HG03565 (cell line): ENCODE measurements at regions not wholly inside any gene's neighbourhood (a gene's known extent, or its start where the extent isn't known, plus 50 kb on each side); places are given as distances from the start of the nearest gene placed in this dataset.

Experiments used
- ATAC-seq: cut with Tn5 transposase; IDR thresholded peaks from one replicate; pipeline ENCODE4 v1.9.1; 2021; ENCODE audit warnings: mild to moderate bottlenecking, moderate library complexity; ENCODE audit not compliant: unreplicated experiment

GRCh38 chr4:24117975-24118374 is 228.1 kb upstream of the PPARGC1A start:
- no peak for ATAC-seq

- ATAC-seq: no peak
These were observed 226.3 kb upstream of the PPARGC1A start for GRCh38 chr4:24116107-24116506.

GRCh38 chr4:24114919-24115500 is 225.2 kb upstream of the PPARGC1A start:
- ATAC-seq: no peak

- no peak for ATAC-seq
These were observed 224.6 kb upstream of the PPARGC1A start for GRCh38 chr4:24114444-24114843.

GRCh38 chr4:24112466-24112865 is 222.6 kb upstream of the PPARGC1A start:
- ATAC-seq: no peak

GRCh38 chr4:24108567-24108966 is 218.7 kb upstream of the PPARGC1A start:
- no peak for ATAC-seq

GRCh38 chr4:24105327-24106038 is 215.6 kb upstream of the PPARGC1A start:
- no peak for ATAC-seq

- no peak for ATAC-seq
These were observed 214.3 kb upstream of the PPARGC1A start for GRCh38 chr4:24104158-24104565.

GRCh38 chr4:24103434-24104157 is 213.7 kb upstream of the PPARGC1A start:
- ATAC-seq: no peak

- ATAC-seq: no peak
These were observed 212.8 kb upstream of the PPARGC1A start for GRCh38 chr4:24102621-24103020.

GRCh38 chr4:24096603-24097002 is 206.8 kb upstream of the PPARGC1A start:
- ATAC-seq: no peak

- ATAC-seq: no peak
These were observed 204.9 kb upstream of the PPARGC1A start for GRCh38 chr4:24094726-24095125.

GRCh38 chr4:24093446-24093845 is 203.6 kb upstream of the PPARGC1A start:
- ATAC-seq: no peak

- ATAC-seq: no peak
These were observed 201.9 kb upstream of the PPARGC1A start for GRCh38 chr4:24091639-24092233.

GRCh38 chr4:24089851-24090534 is 200.1 kb upstream of the PPARGC1A start:
- ATAC-seq: no peak

- no peak for ATAC-seq
These were observed 191.0 kb upstream of the PPARGC1A start for GRCh38 chr4:24080871-24081270.

GRCh38 chr4:24078347-24078962 is 188.6 kb upstream of the PPARGC1A start:
- no peak for ATAC-seq

- no peak for ATAC-seq
These were observed 187.0 kb upstream of the PPARGC1A start for GRCh38 chr4:24076811-24077210.

GRCh38 chr4:24073948-24074347 is 184.1 kb upstream of the PPARGC1A start:
- ATAC-seq: no peak

- ATAC-seq: no peak
These were observed 181.9 kb upstream of the PPARGC1A start for GRCh38 chr4:24071612-24072372.
